ENCODE measurements at regions not wholly inside any gene's neighbourhood (a gene's known extent, or its start where the extent isn't known, plus 50 kb on each side); places are given as distances from the start of the nearest gene placed in this dataset.

DNA sequence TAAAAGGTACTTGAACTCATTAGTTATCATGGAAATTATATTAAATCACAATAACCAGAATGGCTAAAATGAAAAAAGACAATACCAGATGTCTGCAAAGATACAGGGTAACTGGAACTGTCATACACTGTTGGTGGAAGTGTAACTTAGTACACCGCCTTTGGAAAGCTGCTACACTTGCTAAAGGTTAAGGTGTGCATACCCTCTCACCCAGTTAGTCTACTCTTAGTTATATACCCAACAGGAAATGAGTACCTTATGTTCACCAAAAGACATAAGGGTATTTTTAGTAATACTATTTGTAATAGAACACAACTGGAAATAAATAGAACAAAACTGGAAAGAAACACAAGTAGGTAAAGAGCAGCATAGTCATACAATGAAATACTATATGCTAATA is 155.8 kb upstream of the THUMPD2 start:
- CTCF ChIA-PET, result no interaction called here
- TF ChIP-seq AEBP2 (tag by site-specific recombination; IDR thresholded peaks at IDR 0.05; ENCODE audit: borderline replicate concordance) (no peak), TSHZ1 (tag by site-specific recombination; IDR thresholded peaks at IDR 0.05; ENCODE audit: borderline replicate concordance) (no peak), ZNF24 (tag by site-specific recombination; IDR thresholded peaks at IDR 0.05) (no peak), ZNF366 (tag by site-specific recombination; conservative IDR thresholded peaks at IDR 0.05) (no peak), ZFHX2 (tag by site-specific recombination; conservative IDR thresholded peaks at IDR 0.05) (no peak), PRDM10 (tag by site-specific recombination; IDR thresholded peaks at IDR 0.05) (no peak), ZNF747 (tag by site-specific recombination; IDR thresholded peaks at IDR 0.05) (no peak), ZXDB (tag by site-specific recombination; IDR thresholded peaks at IDR 0.05) (no peak), ZNF169 (tag by site-specific recombination; IDR thresholded peaks at IDR 0.05) (no peak), ZBTB20 (tag by site-specific recombination; IDR thresholded peaks at IDR 0.05) (no peak), ZNF223 (tag by site-specific recombination; IDR thresholded peaks at IDR 0.05) (no peak), ZSCAN23 (tag by site-specific recombination; IDR thresholded peaks at IDR 0.05) (no peak), ZNF596 (tag by site-specific recombination; IDR thresholded peaks at IDR 0.05) (no peak), MEIS1 (CRISPR knock-in tag; IDR thresholded peaks at IDR 0.05; ENCODE audit: borderline replicate concordance) (no peak)
- TF ChIP-seq, protein P1, sequence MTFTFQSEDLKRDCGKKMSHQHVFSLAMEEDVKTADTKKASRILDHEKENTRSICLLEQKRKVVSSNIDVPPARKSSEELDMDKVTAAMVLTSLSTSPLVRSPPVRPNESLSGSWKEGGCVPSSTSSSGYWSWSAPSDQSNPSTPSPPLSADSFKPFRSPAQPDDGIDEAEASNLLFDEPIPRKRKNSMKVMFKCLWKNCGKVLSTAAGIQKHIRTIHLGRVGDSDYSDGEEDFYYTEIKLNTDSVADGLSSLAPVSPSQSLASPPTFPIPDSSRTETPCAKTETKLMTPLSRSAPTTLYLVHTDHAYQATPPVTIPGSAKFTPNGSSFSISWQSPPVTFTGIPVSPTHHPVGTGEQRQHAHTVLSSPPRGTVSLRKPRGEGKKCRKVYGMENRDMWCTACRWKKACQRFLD (tag by site-specific recombination; IDR thresholded peaks at IDR 0.05), result no peak
- TF ChIP-seq, protein P2, sequence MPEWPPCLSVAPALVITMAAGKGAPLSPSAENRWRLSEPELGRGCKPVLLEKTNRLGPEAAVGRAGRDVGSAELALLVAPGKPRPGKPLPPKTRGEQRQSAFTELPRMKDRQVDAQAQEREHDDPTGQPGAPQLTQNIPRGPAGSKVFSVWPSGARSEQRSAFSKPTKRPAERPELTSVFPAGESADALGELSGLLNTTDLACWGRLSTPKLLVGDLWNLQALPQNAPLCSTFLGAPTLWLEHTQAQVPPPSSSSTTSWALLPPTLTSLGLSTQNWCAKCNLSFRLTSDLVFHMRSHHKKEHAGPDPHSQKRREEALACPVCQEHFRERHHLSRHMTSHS (tag by site-specific recombination; IDR thresholded peaks at IDR 0.05), result no peak
- TF ChIP-seq, protein P3, sequence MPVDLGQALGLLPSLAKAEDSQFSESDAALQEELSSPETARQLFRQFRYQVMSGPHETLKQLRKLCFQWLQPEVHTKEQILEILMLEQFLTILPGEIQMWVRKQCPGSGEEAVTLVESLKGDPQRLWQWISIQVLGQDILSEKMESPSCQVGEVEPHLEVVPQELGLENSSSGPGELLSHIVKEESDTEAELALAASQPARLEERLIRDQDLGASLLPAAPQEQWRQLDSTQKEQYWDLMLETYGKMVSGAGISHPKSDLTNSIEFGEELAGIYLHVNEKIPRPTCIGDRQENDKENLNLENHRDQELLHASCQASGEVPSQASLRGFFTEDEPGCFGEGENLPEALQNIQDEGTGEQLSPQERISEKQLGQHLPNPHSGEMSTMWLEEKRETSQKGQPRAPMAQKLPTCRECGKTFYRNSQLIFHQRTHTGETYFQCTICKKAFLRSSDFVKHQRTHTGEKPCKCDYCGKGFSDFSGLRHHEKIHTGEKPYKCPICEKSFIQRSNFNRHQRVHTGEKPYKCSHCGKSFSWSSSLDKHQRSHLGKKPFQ (tag by site-specific recombination; IDR thresholded peaks at IDR 0.05), result no peak
- TF ChIP-seq, protein P4, sequence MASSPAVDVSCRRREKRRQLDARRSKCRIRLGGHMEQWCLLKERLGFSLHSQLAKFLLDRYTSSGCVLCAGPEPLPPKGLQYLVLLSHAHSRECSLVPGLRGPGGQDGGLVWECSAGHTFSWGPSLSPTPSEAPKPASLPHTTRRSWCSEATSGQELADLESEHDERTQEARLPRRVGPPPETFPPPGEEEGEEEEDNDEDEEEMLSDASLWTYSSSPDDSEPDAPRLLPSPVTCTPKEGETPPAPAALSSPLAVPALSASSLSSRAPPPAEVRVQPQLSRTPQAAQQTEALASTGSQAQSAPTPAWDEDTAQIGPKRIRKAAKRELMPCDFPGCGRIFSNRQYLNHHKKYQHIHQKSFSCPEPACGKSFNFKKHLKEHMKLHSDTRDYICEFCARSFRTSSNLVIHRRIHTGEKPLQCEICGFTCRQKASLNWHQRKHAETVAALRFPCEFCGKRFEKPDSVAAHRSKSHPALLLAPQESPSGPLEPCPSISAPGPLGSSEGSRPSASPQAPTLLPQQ (tag by site-specific recombination; IDR thresholded peaks at IDR 0.05), result no peak
- H3K4me1 ChIP-seq (ENCODE audit: control insufficient read depth, insufficient read depth, low read length), result no peaks in the 10 kb centered on the region
- H3K27ac ChIP-seq (ENCODE audit: extremely low read depth, low read depth, low read length), result no peak overlapping the region
- no peaks in the 10 kb centered on the region for H3K36me3 ChIP-seq (ENCODE audit: control insufficient read depth in 2 of 2, insufficient read depth in 1 of 2, low read length in 2 of 2)
- POLR2A ChIA-PET, result no interaction called here
- H3K9me3 ChIP-seq (ENCODE audit: control insufficient read depth, insufficient read depth, low read depth, low read length), result no peaks in the 10 kb centered on the region
- no peak overlapping the region for H3K4me3 ChIP-seq (ENCODE audit: low read depth, low read length)
